CD4-positive, alpha-beta T cell (primary cell): ENCODE measurements at regions not wholly inside any gene's neighbourhood (a gene's known extent, or its start where the extent isn't known, plus 50 kb on each side); places are given as distances from the start of the nearest gene placed in this dataset.
"Not testable (repeated sequence)": the region's sequence is repeated elsewhere in the genome, so short reads cannot be mapped to it uniquely, and the experiment has no call there.

ENCODE experiments used
- ATAC-seq: fragments of 200-7000 bp; cut with Tn5 transposase; one replicate; pipeline ENCODE4 v1.10.0; 2022; ENCODE audit warnings: mild to moderate bottlenecking; ENCODE audit not compliant: poor library complexity
- CTCF ChIA-PET: fragments of 350-600 bp; sonication (Branson Sonifier 250); formaldehyde crosslinking; loops from one replicate; lab custom pipeline; 2021; ENCODE audit warnings: antibody characterized with exemption, inconsistent platforms; lab: Charles Lee
- POLR2A ChIA-PET: fragments of 350-600 bp; sonication (Branson Sonifier 250); formaldehyde crosslinking; loops from one replicate; lab custom pipeline; 2021; ENCODE audit warnings: antibody characterized with exemption, inconsistent platforms; lab: Charles Lee
- DNase-seq, 14 experiments: peaks; one replicate each; pipeline ENCODE4 v3.0.0-alpha.2; 2013 to 2020; ENCODE audit warnings: mixed read lengths in 2 of 14
- H3K27ac ChIP-seq, 2 donors: one replicate each; pipeline versions ENCODE4 v1.5.1 to v1.7.0; 2013; ENCODE audit warnings: low read length in 2 of 2, low read depth in 1 of 2, mild to moderate bottlenecking in 1 of 2
- H3K27me3 ChIP-seq, 2 experiments: 1 replicate in 1 of 2; 2 replicates in 1 of 2; pipeline versions ENCODE4 v1.6.1 to v1.7.0; 2013; ENCODE audit warnings: low read length in 2 of 2, control low read depth in 1 of 2, mild to moderate bottlenecking in 1 of 2, moderate library complexity in 1 of 2; ENCODE audit not compliant: insufficient read depth in 2 of 2, control insufficient read depth in 1 of 2
- H3K36me3 ChIP-seq: one replicate; pipeline ENCODE4 v1.6.1; 2013; ENCODE audit warnings: low read length, control low read depth; ENCODE audit not compliant: insufficient read depth
- H3K4me1 ChIP-seq: one replicate; pipeline ENCODE4 v1.6.1; 2013; ENCODE audit warnings: low read length, control low read depth; ENCODE audit not compliant: insufficient read depth
- H3K4me3 ChIP-seq: one replicate; pipeline ENCODE4 v1.5.1; 2013; ENCODE audit warnings: mild to moderate bottlenecking, low read length, moderate library complexity
- H3K9me3 ChIP-seq, 2 experiments: 1 replicate in 1 of 2; 2 replicates in 1 of 2; pipeline versions ENCODE4 v1.6.1 to v1.7.0; 2013; ENCODE audit warnings: low read length in 2 of 2, mild to moderate bottlenecking in 2 of 2, control low read depth in 1 of 2, moderate library complexity in 1 of 2; ENCODE audit not compliant: control insufficient read depth in 1 of 2, insufficient read depth in 1 of 2
- H3K27ac Mint-ChIP-seq: one replicate; pipeline ENCODE4 v1.8.0; 2020; ENCODE audit warnings: mixed read lengths
- H3K27me3 Mint-ChIP-seq: one replicate; pipeline ENCODE4 v1.8.0; 2021; ENCODE audit warnings: mixed read lengths
- H3K36me3 Mint-ChIP-seq: one replicate; pipeline ENCODE4 v1.8.0; 2021; ENCODE audit warnings: low read depth, mixed read lengths
- H3K4me1 Mint-ChIP-seq: one replicate; pipeline ENCODE4 v1.8.0; 2021; ENCODE audit warnings: low read depth, mixed read lengths
- H3K4me3 Mint-ChIP-seq: one replicate; pipeline ENCODE4 v1.8.0; 2020; ENCODE audit warnings: mild to moderate bottlenecking, mixed read lengths
- H3K9me3 Mint-ChIP-seq: one replicate; pipeline ENCODE4 v1.8.0; 2020; ENCODE audit warnings: mixed read lengths
- intact Hi-C, 2 experiments: fragments of 100-400 bp; cut with DNase I in 1 of 2; cut with micrococcal nuclease in 1 of 2; formaldehyde crosslinking; loops; one replicate each; pipeline versions ENCODE4 v1.15.1 to v1.9.0; 2023 to 2025; cut with DNase I, micrococcal nuclease
- TF ChIP-seq, protein P1 (sequence below): fragments of 200-600 bp; IDR thresholded peaks from one replicate; pipeline ENCODE4 v1.8.0; 2022; ENCODE audit warnings: antibody characterized with exemption, mild to moderate bottlenecking

DNA sequence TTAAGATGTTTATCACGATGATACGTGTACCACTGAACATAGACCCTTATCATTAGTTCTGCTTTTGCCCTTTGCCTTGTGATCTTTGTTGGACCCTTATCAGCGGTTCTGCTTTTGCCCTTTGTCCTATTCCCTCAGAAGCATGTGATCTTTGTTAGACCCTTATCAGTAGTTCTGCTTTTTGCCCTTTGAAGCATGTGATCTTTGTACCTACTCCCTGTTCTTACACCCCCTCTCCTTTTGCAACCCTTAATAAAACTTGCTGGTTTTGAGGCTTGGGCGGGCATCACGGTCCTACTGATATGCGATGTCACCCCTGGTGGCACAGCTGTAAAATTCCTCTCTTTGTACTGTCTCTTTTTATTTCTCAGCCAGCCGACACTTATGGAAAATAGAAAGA, 117.0 kb downstream of the SDHAF3 start:
- H3K27ac ChIP-seq, intact Hi-C loops, POLR2A ChIA-PET, H3K36me3 ChIP-seq, H3K4me1 Mint-ChIP-seq, H3K4me1 ChIP-seq, H3K4me3 ChIP-seq, DNase-seq, CTCF ChIA-PET, H3K27me3 ChIP-seq, ATAC-seq, H3K36me3 Mint-ChIP-seq, H3K4me3 Mint-ChIP-seq, H3K27ac Mint-ChIP-seq: not testable (repeated sequence)
- Mint-ChIP-seq H3K9me3 (peaks cover 15% of the 10 kb centered on the region), H3K27me3 (peaks cover 23% of the 10 kb centered on the region)
- peaks cover 9 to 17% of the 10 kb centered on the region in 2 experiments for H3K9me3 ChIP-seq

GRCh38 chr7:97246317-97246716, 128.8 kb downstream of the SDHAF3 start:
- no peaks in the 10 kb centered on the region for H3K4me1 ChIP-seq
- intact Hi-C loops, result no loop called here
- Mint-ChIP-seq H3K9me3 (peaks cover 13% of the 10 kb centered on the region), H3K36me3 (no peaks in the 10 kb centered on the region), H3K27ac (no peak overlapping the region), H3K4me1 (no peaks in the 10 kb centered on the region), H3K27me3 (peaks cover 10% of the 10 kb centered on the region), H3K4me3 (no peak overlapping the region)
- ATAC-seq (no peak), DNase-seq (no peak)
- peaks cover 0 to 15% of the 10 kb centered on the region in 2 experiments for H3K9me3 ChIP-seq
- no peak overlapping the region for H3K4me3 ChIP-seq
- CTCF ChIA-PET, result no interaction called here
- no peak overlapping the region for H3K27ac ChIP-seq
- TF ChIP-seq, protein P1, sequence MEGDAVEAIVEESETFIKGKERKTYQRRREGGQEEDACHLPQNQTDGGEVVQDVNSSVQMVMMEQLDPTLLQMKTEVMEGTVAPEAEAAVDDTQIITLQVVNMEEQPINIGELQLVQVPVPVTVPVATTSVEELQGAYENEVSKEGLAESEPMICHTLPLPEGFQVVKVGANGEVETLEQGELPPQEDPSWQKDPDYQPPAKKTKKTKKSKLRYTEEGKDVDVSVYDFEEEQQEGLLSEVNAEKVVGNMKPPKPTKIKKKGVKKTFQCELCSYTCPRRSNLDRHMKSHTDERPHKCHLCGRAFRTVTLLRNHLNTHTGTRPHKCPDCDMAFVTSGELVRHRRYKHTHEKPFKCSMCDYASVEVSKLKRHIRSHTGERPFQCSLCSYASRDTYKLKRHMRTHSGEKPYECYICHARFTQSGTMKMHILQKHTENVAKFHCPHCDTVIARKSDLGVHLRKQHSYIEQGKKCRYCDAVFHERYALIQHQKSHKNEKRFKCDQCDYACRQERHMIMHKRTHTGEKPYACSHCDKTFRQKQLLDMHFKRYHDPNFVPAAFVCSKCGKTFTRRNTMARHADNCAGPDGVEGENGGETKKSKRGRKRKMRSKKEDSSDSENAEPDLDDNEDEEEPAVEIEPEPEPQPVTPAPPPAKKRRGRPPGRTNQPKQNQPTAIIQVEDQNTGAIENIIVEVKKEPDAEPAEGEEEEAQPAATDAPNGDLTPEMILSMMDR, result no peak
- H3K27me3 ChIP-seq, result no peaks in the 10 kb centered on the region
- POLR2A ChIA-PET, result no interaction called here
- H3K36me3 ChIP-seq, result no peaks in the 10 kb centered on the region

- H3K4me1 Mint-ChIP-seq, DNase-seq, H3K4me3 ChIP-seq, H3K27me3 ChIP-seq, H3K36me3 ChIP-seq, H3K9me3 Mint-ChIP-seq, H3K27ac ChIP-seq, H3K4me1 ChIP-seq, ATAC-seq, intact Hi-C loops, H3K36me3 Mint-ChIP-seq, H3K4me3 Mint-ChIP-seq, H3K9me3 ChIP-seq, POLR2A ChIA-PET, CTCF ChIA-PET, H3K27ac Mint-ChIP-seq, H3K27me3 Mint-ChIP-seq: not testable (repeated sequence)
These were observed 140.7 kb downstream of the SDHAF3 start for GRCh38 chr7:97258187-97258586.

DNA sequence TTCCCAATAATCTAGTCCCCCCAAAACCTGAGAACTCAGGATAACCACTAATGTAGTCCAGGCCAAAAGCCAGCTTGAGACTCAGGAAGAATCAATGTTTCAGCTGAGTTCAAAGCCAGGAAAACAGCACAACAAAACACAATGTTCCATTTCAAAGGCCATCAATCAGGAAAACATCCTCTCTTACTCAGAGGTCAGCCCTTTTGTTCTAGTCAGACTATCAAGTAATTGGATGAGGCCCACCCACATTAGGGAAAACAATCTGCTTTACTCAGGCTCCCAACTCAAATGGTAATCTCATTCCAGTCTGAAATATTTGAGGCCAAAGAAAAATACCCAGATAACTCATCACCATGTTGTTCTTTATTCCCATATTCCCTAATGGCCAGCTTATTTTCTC, 152.2 kb downstream of the SDHAF3 start:
- no peaks in the 10 kb centered on the region for H3K9me3 Mint-ChIP-seq

More for the DNA sequence above, 152.2 kb downstream of the SDHAF3 start:
- Mint-ChIP-seq H3K27me3 (peaks cover 6% of the 10 kb centered on the region), H3K27ac (no peak overlapping the region), H3K4me1 (no peaks in the 10 kb centered on the region), H3K4me3 (no peak overlapping the region), H3K36me3 (no peaks in the 10 kb centered on the region)
- Histone ChIP-seq H3K36me3 (no peaks in the 10 kb centered on the region), H3K9me3 (no peaks in the 10 kb centered on the region), H3K27ac (no peak overlapping the region), H3K27me3 (no peaks in the 10 kb centered on the region), H3K4me3 (no peak overlapping the region), H3K4me1 (no peaks in the 10 kb centered on the region)
- TF ChIP-seq, protein P1, result no peak
- intact Hi-C loops, result no loop called here
- ATAC-seq (no peak), DNase-seq (no peak)
- ChIA-PET POLR2A (no interaction called here), CTCF (no interaction called here)
